Mesenchymal stem cell (in vitro differentiated cells and primary cell): ENCODE measurements at regions not wholly inside any gene's neighbourhood (a gene's known extent, or its start where the extent isn't known, plus 50 kb on each side); places are given as distances from the start of the nearest gene placed in this dataset.

Source experiments
- DNase-seq: peaks from one replicate; pipeline ENCODE4 v3.0.0-alpha.2; 2013
- H2AFZ ChIP-seq: one replicate; pipeline ENCODE4 v1.6.1; 2013; ENCODE audit warnings: low read depth, mild to moderate bottlenecking, control low read depth, inconsistent platforms, low read length, moderate library complexity
- H2AK5ac ChIP-seq: 2 replicates; pipeline ENCODE4 v1.6.1; 2013; ENCODE audit warnings: low read length, moderate library complexity, mild to moderate bottlenecking, inconsistent platforms; ENCODE audit not compliant: severe bottlenecking
- H2BK120ac ChIP-seq: one replicate; pipeline ENCODE4 v1.6.1; 2013; ENCODE audit warnings: low read depth, mild to moderate bottlenecking, inconsistent platforms, low read length, moderate library complexity
- H2BK12ac ChIP-seq, 2 experiments: one replicate each; pipeline ENCODE4 v1.6.1; 2013; ENCODE audit warnings: inconsistent platforms in 2 of 2, low read length in 2 of 2, mild to moderate bottlenecking in 2 of 2, moderate library complexity in 2 of 2, control low read depth in 1 of 2
- H2BK15ac ChIP-seq: one replicate; pipeline ENCODE4 v1.6.1; 2013; ENCODE audit warnings: mild to moderate bottlenecking, low read depth, inconsistent platforms; ENCODE audit not compliant: poor library complexity, severe bottlenecking
- H2BK5ac ChIP-seq: 2 replicates; pipeline ENCODE4 v1.6.1; 2013; ENCODE audit warnings: low read depth, mild to moderate bottlenecking, low read length, control low read depth, inconsistent platforms; ENCODE audit not compliant: poor library complexity, severe bottlenecking
- H3K14ac ChIP-seq, 2 experiments: one replicate each; pipeline ENCODE4 v1.6.1; 2013; ENCODE audit warnings: inconsistent platforms in 2 of 2, low read length in 2 of 2, control low read depth in 1 of 2, mild to moderate bottlenecking in 1 of 2, moderate library complexity in 1 of 2
- H3K18ac ChIP-seq, 2 experiments: one replicate each; pipeline ENCODE4 v1.6.1; 2013; ENCODE audit warnings: inconsistent platforms in 2 of 2, low read length in 2 of 2, control low read depth in 1 of 2, low read depth in 1 of 2, mild to moderate bottlenecking in 1 of 2
- H3K23ac ChIP-seq, 2 experiments: one replicate each; pipeline ENCODE4 v1.6.1; 2013; ENCODE audit warnings: inconsistent platforms in 2 of 2, low read length in 2 of 2, mild to moderate bottlenecking in 2 of 2, moderate library complexity in 2 of 2, control low read depth in 1 of 2
- H3K27ac ChIP-seq: 2 replicates; pipeline ENCODE4 v1.5.1; 2013; ENCODE audit warnings: mild to moderate bottlenecking, moderate library complexity, low read length, control low read depth, inconsistent platforms; ENCODE audit not compliant: poor library complexity, severe bottlenecking
- H3K27me3 ChIP-seq, 2 experiments: 2 replicates each; pipeline versions ENCODE4 v1.6.1 to v1.7.0; 2013; ENCODE audit warnings: low read length in 2 of 2, mild to moderate bottlenecking in 2 of 2, moderate library complexity in 2 of 2, control low read depth in 1 of 2, inconsistent platforms in 1 of 2; ENCODE audit not compliant: control insufficient read depth in 1 of 2, insufficient read depth in 1 of 2
- H3K36me3 ChIP-seq, 2 experiments: 2 replicates each; pipeline versions ENCODE4 v1.6.1 to v1.7.0; 2013; ENCODE audit warnings: low read length in 2 of 2, control low read depth in 1 of 2, inconsistent platforms in 1 of 2, low read depth in 1 of 2, mild to moderate bottlenecking in 1 of 2; ENCODE audit not compliant: insufficient read depth in 2 of 2, control insufficient read depth in 1 of 2
- H3K4ac ChIP-seq, 2 experiments: one replicate each; pipeline ENCODE4 v1.6.1; 2013; ENCODE audit warnings: inconsistent platforms in 2 of 2, low read length in 2 of 2, mild to moderate bottlenecking in 2 of 2, moderate library complexity in 2 of 2, control low read depth in 1 of 2, low read depth in 1 of 2
- H3K4me1 ChIP-seq: 2 replicates; pipeline ENCODE4 v1.6.1; 2013; ENCODE audit warnings: low read depth, low read length, control low read depth; ENCODE audit not compliant: control insufficient read depth, insufficient read depth
- H3K4me2 ChIP-seq: 2 replicates; pipeline ENCODE4 v1.6.1; 2013; ENCODE audit warnings: low read length, mild to moderate bottlenecking, inconsistent platforms; ENCODE audit not compliant: poor library complexity, severe bottlenecking
- H3K4me3 ChIP-seq, 2 experiments: 2 replicates each; pipeline versions ENCODE4 v1.5.1 to v1.7.0; 2013; ENCODE audit warnings: low read length in 2 of 2, mild to moderate bottlenecking in 2 of 2, control low read depth in 1 of 2, low read depth in 1 of 2; ENCODE audit not compliant: insufficient read depth in 1 of 2
- H3K79me1 ChIP-seq: replicated peaks from 2 replicates; pipeline ENCODE4 v1.6.1; 2013; ENCODE audit warnings: mild to moderate bottlenecking, control low read depth, low read length, inconsistent platforms; ENCODE audit not compliant: poor library complexity, severe bottlenecking
- H3K9ac ChIP-seq: 2 replicates; pipeline ENCODE4 v1.7.0; 2013; ENCODE audit warnings: mild to moderate bottlenecking, low read length, moderate library complexity
- H3K9me3 ChIP-seq: 2 replicates; pipeline ENCODE4 v1.7.0; 2013; ENCODE audit warnings: mild to moderate bottlenecking, low read length; ENCODE audit not compliant: control insufficient read depth
- H4K8ac ChIP-seq: one replicate; pipeline ENCODE4 v1.6.1; 2013; ENCODE audit warnings: inconsistent platforms, mild to moderate bottlenecking, low read length, moderate library complexity
- H4K91ac ChIP-seq: one replicate; pipeline ENCODE4 v1.6.1; 2013; ENCODE audit warnings: mild to moderate bottlenecking, low read length, inconsistent platforms
- WGBS: methylation state at CpG from one replicate; pipeline ENCODE4 v1.1.7; 2013; ENCODE audit warnings: mixed read lengths; 5-methylcytosine and 5-hydroxymethylcytosine counted together

DNA sequence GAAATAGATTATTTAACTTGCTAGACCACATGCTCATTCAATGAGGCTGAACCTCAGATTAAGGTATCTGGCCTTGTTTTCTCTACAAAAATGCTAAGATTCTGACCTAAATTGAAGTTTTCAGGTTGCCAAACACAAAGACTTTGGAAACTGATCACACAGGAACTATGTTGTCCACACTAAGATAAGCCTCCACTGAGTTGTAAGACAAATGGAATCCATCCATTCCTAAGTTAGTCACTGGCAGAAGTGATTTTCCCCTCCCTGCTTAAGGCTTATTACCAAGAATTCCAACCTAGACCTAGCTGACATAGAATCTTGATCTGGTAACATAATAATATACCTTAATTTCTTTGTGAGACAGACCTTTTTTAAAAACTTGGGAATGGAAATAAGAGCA lies 608.1 kb downstream of the TENT5A start:
- H2BK12ac ChIP-seq, result no peak overlapping the region
- no peak overlapping the region for H3K23ac ChIP-seq
- H4K91ac ChIP-seq, result no peak overlapping the region
- no peak overlapping the region for H2BK15ac ChIP-seq
- no peak overlapping the region for H3K4ac ChIP-seq
- DNase-seq, result no peak
- no peak overlapping the region for H2AK5ac ChIP-seq
- no peak overlapping the region for H4K8ac ChIP-seq
- no peaks in the 10 kb centered on the region for H3K27me3 ChIP-seq
- H3K79me1 ChIP-seq, result no peaks in the 10 kb centered on the region
- no peak overlapping the region for H3K27ac ChIP-seq
- no peak overlapping the region for H2BK120ac ChIP-seq
- H2BK5ac ChIP-seq, result no peak overlapping the region
- no peaks in the 10 kb centered on the region for H3K36me3 ChIP-seq
- no peak overlapping the region for H2AFZ ChIP-seq
- H3K4me1 ChIP-seq, result no peaks in the 10 kb centered on the region
- H3K9ac ChIP-seq, result no peak overlapping the region
- H3K18ac ChIP-seq, result no peak overlapping the region
- H3K9me3 ChIP-seq, result no peaks in the 10 kb centered on the region
- no peak overlapping the region for H3K4me2 ChIP-seq
- no peak overlapping the region for H3K14ac ChIP-seq
- no peak overlapping the region for H3K4me3 ChIP-seq

DNA sequence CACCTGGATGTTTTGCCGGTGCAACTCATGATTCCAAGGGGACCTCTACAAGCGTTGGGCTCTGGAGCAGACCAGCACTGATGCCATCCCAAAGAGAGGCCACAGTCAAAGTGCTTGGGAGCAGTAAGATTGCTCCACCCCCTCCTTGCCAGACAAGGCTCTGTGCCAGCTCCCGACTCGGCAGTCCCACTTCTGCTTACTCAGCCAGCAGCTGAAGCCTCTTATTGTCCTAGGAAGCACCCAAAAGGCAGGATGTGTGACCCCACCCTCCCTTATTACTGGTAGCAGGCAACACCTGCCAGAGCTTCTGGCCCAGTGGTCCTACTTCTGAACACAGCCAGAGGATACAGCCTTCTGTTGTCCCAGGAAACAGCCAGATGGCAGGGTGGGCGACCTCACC lies 614.2 kb downstream of the TENT5A start:
- Histone ChIP-seq H3K27me3 (no peaks in the 10 kb centered on the region), H3K4me1 (no peaks in the 10 kb centered on the region), H2AFZ (no peak overlapping the region), H2BK5ac (no peak overlapping the region), H3K4me3 (no peak overlapping the region), H2BK12ac (no peak overlapping the region), H2AK5ac (no peak overlapping the region), H3K36me3 (no peaks in the 10 kb centered on the region), H3K79me1 (no peaks in the 10 kb centered on the region), H4K8ac (no peak overlapping the region), H3K4ac (no peak overlapping the region), H2BK120ac (no peak overlapping the region), H3K14ac (no peak overlapping the region), H2BK15ac (no peak overlapping the region), H3K27ac (no peak overlapping the region), H3K9ac (no peak overlapping the region), H4K91ac (no peak overlapping the region), H3K18ac (no peak overlapping the region), H3K4me2 (no peak overlapping the region), H3K23ac (no peak overlapping the region), H3K9me3 (peaks cover 5% of the 10 kb centered on the region)
- no peak for DNase-seq
- WGBS, result 93% methylated on average over 5 of the region's 5 CpGs

DNA sequence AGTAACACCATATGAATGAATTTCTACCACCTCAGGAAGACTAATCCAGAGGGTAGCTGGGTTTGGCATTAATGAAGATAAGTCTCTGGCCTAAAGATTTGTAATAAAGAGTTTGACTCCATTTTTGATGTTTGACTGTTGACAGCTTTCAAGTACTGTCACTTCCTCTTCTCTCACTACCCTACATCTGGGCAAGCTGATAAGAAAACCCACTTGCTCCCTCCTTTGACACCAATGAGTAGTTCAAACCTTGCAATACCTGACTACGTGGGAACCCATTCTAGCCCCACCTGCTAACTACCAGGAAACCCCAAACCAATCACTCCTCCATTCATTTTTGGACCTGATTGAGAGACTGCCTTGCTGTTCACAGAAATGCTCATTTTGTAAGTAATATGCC lies 621.5 kb downstream of the TENT5A start:
- H3K9ac ChIP-seq, result no peak overlapping the region
- 29% methylated on average over 1 of the region's 1 CpG for WGBS
- H4K91ac ChIP-seq, result no peak overlapping the region
- no peak for DNase-seq
- H4K8ac ChIP-seq, result no peak overlapping the region
- no peak overlapping the region for H3K27ac ChIP-seq
- H3K4me1 ChIP-seq, result no peaks in the 10 kb centered on the region
- no peak overlapping the region for H2BK15ac ChIP-seq
- no peak overlapping the region for H3K4me3 ChIP-seq
- no peak overlapping the region for H2AFZ ChIP-seq
- no peak overlapping the region for H2BK120ac ChIP-seq
- H3K9me3 ChIP-seq, result no peaks in the 10 kb centered on the region
- no peak overlapping the region for H3K14ac ChIP-seq
- no peak overlapping the region for H2AK5ac ChIP-seq
- H3K4ac ChIP-seq, result no peak overlapping the region
- no peak overlapping the region for H2BK12ac ChIP-seq
- H3K18ac ChIP-seq, result no peak overlapping the region
- no peak overlapping the region for H3K4me2 ChIP-seq
- no peaks in the 10 kb centered on the region for H3K79me1 ChIP-seq
- no peaks in the 10 kb centered on the region for H3K36me3 ChIP-seq
- no peak overlapping the region for H3K23ac ChIP-seq
- H3K27me3 ChIP-seq, result no peaks in the 10 kb centered on the region
- H2BK5ac ChIP-seq, result no peak overlapping the region

DNA sequence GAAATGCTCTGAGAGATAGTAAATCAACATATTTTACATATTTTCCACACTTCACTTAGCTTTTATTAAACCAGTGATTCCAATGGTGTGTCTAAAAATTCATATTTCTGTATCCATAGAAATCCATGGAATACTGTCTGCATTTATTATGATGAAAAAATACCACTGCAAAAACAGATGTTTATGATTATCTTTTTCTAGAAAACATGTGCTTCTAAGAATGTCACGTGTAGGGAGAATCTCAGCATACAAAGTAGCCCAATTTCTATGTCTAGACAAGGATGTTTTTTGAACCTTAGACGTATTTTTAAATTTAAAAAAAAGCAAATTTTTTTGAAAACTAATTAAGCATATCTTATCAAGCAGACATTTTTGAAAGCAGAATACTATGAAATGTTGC lies 622.4 kb downstream of the TENT5A start:
- H4K8ac ChIP-seq, result no peak overlapping the region
- no CpG with 5 or more reads among the region's 2 CpGs for WGBS
- no peak overlapping the region for H3K4ac ChIP-seq
- H4K91ac ChIP-seq, result no peak overlapping the region
- H3K9ac ChIP-seq, result no peak overlapping the region
- H3K27me3 ChIP-seq, result no peaks in the 10 kb centered on the region
- H3K4me3 ChIP-seq, result no peak overlapping the region
- no peak overlapping the region for H2BK15ac ChIP-seq
- no peaks in the 10 kb centered on the region for H3K36me3 ChIP-seq
- no peaks in the 10 kb centered on the region for H3K9me3 ChIP-seq
- H3K14ac ChIP-seq, result no peak overlapping the region
- no peak overlapping the region for H2BK5ac ChIP-seq
- no peaks in the 10 kb centered on the region for H3K4me1 ChIP-seq
- no peak overlapping the region for H2AK5ac ChIP-seq
- no peak overlapping the region for H3K23ac ChIP-seq
- H3K27ac ChIP-seq, result no peak overlapping the region
- no peak for DNase-seq
- no peaks in the 10 kb centered on the region for H3K79me1 ChIP-seq
- no peak overlapping the region for H3K4me2 ChIP-seq
- no peak overlapping the region for H2AFZ ChIP-seq
- H3K18ac ChIP-seq, result no peak overlapping the region
- H2BK12ac ChIP-seq, result no peak overlapping the region
- no peak overlapping the region for H2BK120ac ChIP-seq
